Neural cell (in vitro differentiated cells): ENCODE measurements at regions not wholly inside any gene's neighbourhood (a gene's known extent, or its start where the extent isn't known, plus 50 kb on each side); places are given as distances from the start of the nearest gene placed in this dataset.

Source experiments
- H2AFZ ChIP-seq: fragments of 200-600, 300-800 bp; sonication (generic), shearing (Covaris generic); 2 replicates; pipeline ENCODE4 v1.6.0; 2014; ENCODE audit warnings: low read depth, mild to moderate bottlenecking, antibody characterized with exemption, low read length, moderate library complexity
- H3F3A ChIP-seq: fragments of 200-600 bp; shearing (Covaris generic); 2 replicates; pipeline ENCODE4 v1.6.1; 2016; ENCODE audit warnings: mild to moderate bottlenecking, moderate library complexity, mixed read lengths, antibody characterized with exemption, low read length; ENCODE audit not compliant: insufficient read depth, poor library complexity, severe bottlenecking
- H3K27ac ChIP-seq: fragments of 200-600, 300-800 bp; sonication (generic), shearing (Covaris generic); 2 replicates; pipeline ENCODE4 v1.5.1; 2014; ENCODE audit warnings: mild to moderate bottlenecking, low read length, moderate library complexity
- H3K27me3 ChIP-seq: fragments of 300-800, 200-600 bp; sonication (generic), shearing (Covaris generic); 2 replicates; pipeline ENCODE4 v1.6.0; 2014; ENCODE audit warnings: mild to moderate bottlenecking, low read depth, low read length, moderate library complexity; ENCODE audit not compliant: insufficient read depth
- H3K36me3 ChIP-seq: fragments of 300-800, 200-600 bp; sonication (generic), shearing (Covaris generic); 2 replicates; pipeline ENCODE4 v1.5.1; 2014; ENCODE audit warnings: mild to moderate bottlenecking, antibody characterized with exemption, low read length, moderate library complexity; ENCODE audit not compliant: insufficient read depth
- H3K4me2 ChIP-seq: fragments of 300-800, 200-600 bp; sonication (generic), shearing (Covaris generic); 2 replicates; pipeline ENCODE4 v1.6.0; 2014; ENCODE audit warnings: mild to moderate bottlenecking, low read length
- H3K4me3 ChIP-seq: fragments of 300-800, 200-600 bp; sonication (generic), shearing (Covaris generic); 2 replicates; pipeline ENCODE4 v1.5.1; 2014; ENCODE audit warnings: mild to moderate bottlenecking, low read length, moderate library complexity
- H3K79me2 ChIP-seq: fragments of 200-600 bp; shearing (Covaris generic); replicated peaks from 2 replicates; pipeline ENCODE4 v1.6.0; 2014; ENCODE audit warnings: mild to moderate bottlenecking, low read length, moderate library complexity; ENCODE audit not compliant: insufficient read depth
- H3K9ac ChIP-seq: fragments of 300-800, 200-600 bp; sonication (generic), shearing (Covaris generic); 2 replicates; pipeline ENCODE4 v1.6.1; 2016; ENCODE audit warnings: mild to moderate bottlenecking, low read length, mixed read lengths
- H3K9me2 ChIP-seq: fragments of 200-600 bp; shearing (Covaris generic); 2 replicates; pipeline ENCODE4 v1.6.1; 2016; ENCODE audit warnings: mild to moderate bottlenecking, low read length, mixed read lengths; ENCODE audit not compliant: insufficient read depth
- H3K9me3 ChIP-seq: fragments of 200-600, 300-800 bp; sonication (generic), shearing (Covaris generic); 2 replicates; pipeline ENCODE4 v1.6.1; 2016; ENCODE audit warnings: mild to moderate bottlenecking, mixed run types, low read length, moderate library complexity, mixed read lengths
- H4K20me1 ChIP-seq: fragments of 200-600 bp; shearing (Covaris generic); 2 replicates; pipeline ENCODE4 v1.6.1; 2016; ENCODE audit warnings: mild to moderate bottlenecking, mixed run types; ENCODE audit not compliant: insufficient read depth
- EP300 ChIP-seq: fragments of 450-650 bp; conservative IDR thresholded peaks from 2 replicates; pipeline ENCODE4 v1.6.1; 2014; ENCODE audit warnings: antibody characterized with exemption, mild to moderate bottlenecking, moderate library complexity; ENCODE audit not compliant: poor library complexity, severe bottlenecking
- EZH2 ChIP-seq: fragments of 200-600, 300-800 bp; shearing (Covaris generic), sonication (generic); IDR thresholded peaks from 2 replicates; pipeline ENCODE4 v1.6.1; 2014; ENCODE audit warnings: antibody characterized with exemption, low read length, borderline replicate concordance, mild to moderate bottlenecking; ENCODE audit not compliant: insufficient read depth, poor library complexity, severe bottlenecking
- MXI1 ChIP-seq: fragments of 450-650 bp; conservative IDR thresholded peaks from 2 replicates; pipeline ENCODE4 v1.6.1; 2014; ENCODE audit warnings: antibody characterized with exemption, mild to moderate bottlenecking; ENCODE audit not compliant: poor library complexity, severe bottlenecking
- POLR2AphosphoS5 ChIP-seq: IDR thresholded peaks from 2 replicates; pipeline ENCODE4 v1.6.1; 2012
- RAD21 ChIP-seq: fragments of 450-650 bp; conservative IDR thresholded peaks from 2 replicates; pipeline ENCODE4 v1.6.1; 2014; ENCODE audit warnings: antibody characterized with exemption, mild to moderate bottlenecking, moderate library complexity
- SMC3 ChIP-seq: fragments of 450-650 bp; conservative IDR thresholded peaks from 2 replicates; pipeline ENCODE4 v1.6.1; 2014; ENCODE audit warnings: antibody characterized with exemption, mild to moderate bottlenecking, moderate library complexity; ENCODE audit not compliant: poor library complexity
- TAF1 ChIP-seq: IDR thresholded peaks from 2 replicates; pipeline ENCODE4 v1.6.1; 2012; ENCODE audit warnings: low read depth
- TF ChIP-seq, protein P1 (sequence below): fragments of 450-650 bp; IDR thresholded peaks from 2 replicates; pipeline ENCODE4 v1.5.1; 2014; ENCODE audit warnings: antibody characterized with exemption, mild to moderate bottlenecking, moderate library complexity; ENCODE audit not compliant: poor library complexity, severe bottlenecking
- TF ChIP-seq, protein P2 (sequence below): IDR thresholded peaks from 2 replicates; pipeline ENCODE4 v1.6.1; 2012; ENCODE audit warnings: borderline replicate concordance

DNA sequence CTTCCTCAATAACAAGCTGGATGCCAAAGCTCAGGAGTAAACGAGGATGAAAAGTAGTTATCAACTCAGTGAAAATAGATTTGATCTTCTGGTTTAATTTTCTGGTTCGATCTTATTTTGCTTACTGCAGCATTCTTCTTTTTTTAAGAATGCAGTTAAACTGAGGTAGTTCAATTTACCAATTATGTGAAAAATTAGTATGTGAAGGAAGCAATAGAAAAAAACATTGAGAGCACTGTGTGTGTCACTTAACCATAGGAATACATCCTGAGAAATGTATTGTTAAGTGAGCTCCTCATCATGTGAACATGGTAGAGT is 111.4 kb upstream of the TSPAN8 start:
- Histone ChIP-seq H3K4me2 (no peak overlapping the region), H3F3A (no peaks in the 10 kb centered on the region), H3K4me3 (no peak overlapping the region), H3K79me2 (no peaks in the 10 kb centered on the region), H4K20me1 (no peaks in the 10 kb centered on the region), H3K27ac (no peak overlapping the region), H3K9ac (no peak overlapping the region), H3K36me3 (no peaks in the 10 kb centered on the region), H3K9me2 (no peaks in the 10 kb centered on the region), H3K27me3 (no peaks in the 10 kb centered on the region), H3K9me3 (no peaks in the 10 kb centered on the region), H2AFZ (no peak overlapping the region)
- TF ChIP-seq, protein P1, sequence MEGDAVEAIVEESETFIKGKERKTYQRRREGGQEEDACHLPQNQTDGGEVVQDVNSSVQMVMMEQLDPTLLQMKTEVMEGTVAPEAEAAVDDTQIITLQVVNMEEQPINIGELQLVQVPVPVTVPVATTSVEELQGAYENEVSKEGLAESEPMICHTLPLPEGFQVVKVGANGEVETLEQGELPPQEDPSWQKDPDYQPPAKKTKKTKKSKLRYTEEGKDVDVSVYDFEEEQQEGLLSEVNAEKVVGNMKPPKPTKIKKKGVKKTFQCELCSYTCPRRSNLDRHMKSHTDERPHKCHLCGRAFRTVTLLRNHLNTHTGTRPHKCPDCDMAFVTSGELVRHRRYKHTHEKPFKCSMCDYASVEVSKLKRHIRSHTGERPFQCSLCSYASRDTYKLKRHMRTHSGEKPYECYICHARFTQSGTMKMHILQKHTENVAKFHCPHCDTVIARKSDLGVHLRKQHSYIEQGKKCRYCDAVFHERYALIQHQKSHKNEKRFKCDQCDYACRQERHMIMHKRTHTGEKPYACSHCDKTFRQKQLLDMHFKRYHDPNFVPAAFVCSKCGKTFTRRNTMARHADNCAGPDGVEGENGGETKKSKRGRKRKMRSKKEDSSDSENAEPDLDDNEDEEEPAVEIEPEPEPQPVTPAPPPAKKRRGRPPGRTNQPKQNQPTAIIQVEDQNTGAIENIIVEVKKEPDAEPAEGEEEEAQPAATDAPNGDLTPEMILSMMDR = no peak
- TF ChIP-seq MXI1 (no peak), RAD21 (no peak), EP300 (no peak), SMC3 (no peak), EZH2 (no peak), TAF1 (no peak), POLR2AphosphoS5 (no peak)
- TF ChIP-seq, protein P2, sequence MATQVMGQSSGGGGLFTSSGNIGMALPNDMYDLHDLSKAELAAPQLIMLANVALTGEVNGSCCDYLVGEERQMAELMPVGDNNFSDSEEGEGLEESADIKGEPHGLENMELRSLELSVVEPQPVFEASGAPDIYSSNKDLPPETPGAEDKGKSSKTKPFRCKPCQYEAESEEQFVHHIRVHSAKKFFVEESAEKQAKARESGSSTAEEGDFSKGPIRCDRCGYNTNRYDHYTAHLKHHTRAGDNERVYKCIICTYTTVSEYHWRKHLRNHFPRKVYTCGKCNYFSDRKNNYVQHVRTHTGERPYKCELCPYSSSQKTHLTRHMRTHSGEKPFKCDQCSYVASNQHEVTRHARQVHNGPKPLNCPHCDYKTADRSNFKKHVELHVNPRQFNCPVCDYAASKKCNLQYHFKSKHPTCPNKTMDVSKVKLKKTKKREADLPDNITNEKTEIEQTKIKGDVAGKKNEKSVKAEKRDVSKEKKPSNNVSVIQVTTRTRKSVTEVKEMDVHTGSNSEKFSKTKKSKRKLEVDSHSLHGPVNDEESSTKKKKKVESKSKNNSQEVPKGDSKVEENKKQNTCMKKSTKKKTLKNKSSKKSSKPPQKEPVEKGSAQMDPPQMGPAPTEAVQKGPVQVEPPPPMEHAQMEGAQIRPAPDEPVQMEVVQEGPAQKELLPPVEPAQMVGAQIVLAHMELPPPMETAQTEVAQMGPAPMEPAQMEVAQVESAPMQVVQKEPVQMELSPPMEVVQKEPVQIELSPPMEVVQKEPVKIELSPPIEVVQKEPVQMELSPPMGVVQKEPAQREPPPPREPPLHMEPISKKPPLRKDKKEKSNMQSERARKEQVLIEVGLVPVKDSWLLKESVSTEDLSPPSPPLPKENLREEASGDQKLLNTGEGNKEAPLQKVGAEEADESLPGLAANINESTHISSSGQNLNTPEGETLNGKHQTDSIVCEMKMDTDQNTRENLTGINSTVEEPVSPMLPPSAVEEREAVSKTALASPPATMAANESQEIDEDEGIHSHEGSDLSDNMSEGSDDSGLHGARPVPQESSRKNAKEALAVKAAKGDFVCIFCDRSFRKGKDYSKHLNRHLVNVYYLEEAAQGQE = no peak

DNA sequence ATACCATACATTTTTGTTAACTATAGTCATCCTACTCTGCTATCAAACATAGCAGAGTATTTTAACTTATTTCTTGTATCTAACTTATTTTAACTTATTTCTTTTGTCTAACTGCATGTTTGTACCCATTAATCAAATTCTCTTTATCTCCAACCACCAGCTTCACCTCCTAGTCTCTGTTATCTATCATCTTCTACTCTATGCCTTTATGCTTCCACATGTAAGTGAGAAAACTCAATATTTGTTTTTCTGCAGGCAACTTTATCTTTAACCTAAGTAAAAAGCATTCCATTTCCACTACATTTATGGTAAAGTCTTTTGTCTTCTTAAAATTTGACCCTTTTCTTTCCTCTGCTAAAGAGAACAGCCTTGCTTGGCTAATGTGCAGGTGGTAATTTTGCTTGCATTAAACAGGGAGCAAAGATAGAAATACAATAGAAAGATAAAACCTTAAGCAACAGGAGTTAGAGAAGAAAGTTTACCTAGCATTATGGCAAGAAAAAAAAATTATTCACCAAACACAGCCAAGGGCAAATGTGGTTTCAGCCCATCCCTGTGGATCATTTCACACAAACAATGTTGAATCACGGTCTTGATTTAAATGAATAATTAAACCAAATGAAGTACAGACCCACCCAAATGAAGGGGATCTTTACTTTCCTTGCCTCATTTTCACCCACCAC is 110.9 kb upstream of the TSPAN8 start:
- Histone ChIP-seq H2AFZ (no peak overlapping the region), H3K27me3 (no peaks in the 10 kb centered on the region), H4K20me1 (no peaks in the 10 kb centered on the region), H3K4me2 (no peak overlapping the region), H3K9me3 (no peaks in the 10 kb centered on the region), H3K79me2 (no peaks in the 10 kb centered on the region), H3K4me3 (no peak overlapping the region), H3K9ac (no peak overlapping the region), H3K36me3 (no peaks in the 10 kb centered on the region), H3K27ac (no peak overlapping the region), H3F3A (no peaks in the 10 kb centered on the region), H3K9me2 (no peaks in the 10 kb centered on the region)
- no peak for TF ChIP-seq SMC3
- no peak for TF ChIP-seq EP300
- no peak for TF ChIP-seq POLR2AphosphoS5
- TF ChIP-seq TAF1 = no peak
- TF ChIP-seq RAD21 = no peak
- TF ChIP-seq, protein P2 = no peak
- TF ChIP-seq MXI1 = no peak
- TF ChIP-seq, protein P1 = no peak
- no peak for TF ChIP-seq EZH2
